Loucy (cell line): ENCODE measurements at regions not wholly inside any gene's neighbourhood (a gene's known extent, or its start where the extent isn't known, plus 50 kb on each side); places are given as distances from the start of the nearest gene placed in this dataset.

Source experiments
- CTCF ChIP-seq: fragments of 200-600 bp; sonication (generic); conservative IDR thresholded peaks from 2 replicates; pipeline ENCODE4 v1.5.1; 2014; ENCODE audit warnings: mild to moderate bottlenecking, antibody characterized with exemption, low read length
- EZH2phosphoT487 ChIP-seq: fragments of 200-600 bp; IDR thresholded peaks from 2 replicates; pipeline ENCODE4 v1.6.1; 2018; ENCODE audit warnings: antibody characterized with exemption, mild to moderate bottlenecking, moderate library complexity, borderline replicate concordance

- TF ChIP-seq CTCF (no peak), EZH2phosphoT487 (no peak)
Observed at GRCh38 chr4:163744861-163745260, 250.4 kb downstream of the TMA16 start.
